Caco-2 (cell line): ENCODE measurements at regions not wholly inside any gene's neighbourhood (a gene's known extent, or its start where the extent isn't known, plus 50 kb on each side); places are given as distances from the start of the nearest gene placed in this dataset.

Experiments
- BruUV-seq: library from RNA; stranded (reverse); fragments of 400-500 nt; replicated peaks from 2 replicates; lab custom pipeline; 2021; lab: Mats Ljungman, UMichigan
- CTCF ChIA-PET: fragments of 300-600 bp; sonication (Branson Sonifier 250); formaldehyde crosslinking; loops from one replicate; lab custom pipeline; 2022; ENCODE audit warnings: antibody characterized with exemption; lab: Charles Lee
- POLR2A ChIA-PET: fragments of 300-600 bp; sonication (Branson Sonifier 250); formaldehyde crosslinking; loops from one replicate; lab custom pipeline; 2022; ENCODE audit warnings: antibody characterized with exemption; lab: Charles Lee
- DNase-seq, 2 experiments: peaks; one replicate each; pipeline versions ENCODE4 v3.0.0 to v3.0.0-alpha.2; 2020 to 2022
- H3K27me3 ChIP-seq: replicated peaks from 2 replicates; pipeline ENCODE4 v1.6.0; 2011; ENCODE audit warnings: low read length; ENCODE audit not compliant: control insufficient read depth, insufficient read depth
- H3K36me3 ChIP-seq: 2 replicates; pipeline ENCODE4 v1.5.1; 2011; ENCODE audit warnings: low read length; ENCODE audit not compliant: control insufficient read depth, insufficient read depth
- H3K4me1 ChIP-seq: fragments of 250-450 bp; sonication (Bioruptor Pico); 2 replicates; pipeline ENCODE4 v1.5.1; 2020; ENCODE audit warnings: mild to moderate bottlenecking
- H3K4me3 ChIP-seq: 2 replicates; pipeline ENCODE4 v1.5.1; 2011; ENCODE audit warnings: low read depth, mild to moderate bottlenecking, control low read depth, low read length
- H3K9me3 ChIP-seq: fragments of 250-450 bp; sonication (Bioruptor Pico); 2 replicates; pipeline ENCODE4 v1.5.1; 2020; ENCODE audit warnings: mild to moderate bottlenecking, moderate library complexity
- H3K27ac Mint-ChIP-seq: one replicate; pipeline ENCODE4 v1.8.0; 2022; ENCODE audit warnings: mixed read lengths; ENCODE audit not compliant: unreplicated experiment
- H3K27me3 Mint-ChIP-seq: one replicate; pipeline ENCODE4 v1.8.0; 2022; ENCODE audit warnings: mixed read lengths; ENCODE audit not compliant: insufficient read depth, unreplicated experiment
- H3K36me3 Mint-ChIP-seq: one replicate; pipeline ENCODE4 v1.8.0; 2022; ENCODE audit warnings: mild to moderate bottlenecking, mixed read lengths; ENCODE audit not compliant: insufficient read depth, unreplicated experiment
- H3K4me1 Mint-ChIP-seq: one replicate; pipeline ENCODE4 v1.8.0; 2022; ENCODE audit warnings: low read depth, mixed read lengths; ENCODE audit not compliant: unreplicated experiment
- H3K4me3 Mint-ChIP-seq: one replicate; pipeline ENCODE4 v1.8.0; 2022; ENCODE audit warnings: mild to moderate bottlenecking, moderate library complexity, mixed read lengths; ENCODE audit not compliant: unreplicated experiment
- H3K9me3 Mint-ChIP-seq: one replicate; pipeline ENCODE4 v1.8.0; 2022; ENCODE audit warnings: mixed read lengths; ENCODE audit not compliant: unreplicated experiment
- intact Hi-C: fragments of 100-400 bp; cut with micrococcal nuclease; formaldehyde crosslinking; loops from one replicate; pipeline ENCODE4 v1.10.0; 2022; ENCODE audit not compliant: unreplicated experiment
- TF ChIP-seq, protein P1 (sequence below), 2 experiments: fragments of 200-600 bp in 1 of 2; IDR thresholded peaks; 1 replicate in 1 of 2; 2 replicates in 1 of 2; pipeline versions ENCODE4 v1.5.1 to v1.8.0; 2011 to 2022; ENCODE audit warnings: antibody characterized with exemption in 1 of 2, control low read depth in 1 of 2, inconsistent platforms in 1 of 2, low read depth in 1 of 2, low read length in 1 of 2, mild to moderate bottlenecking in 1 of 2, moderate library complexity in 1 of 2; ENCODE audit not compliant: insufficient read depth in 1 of 2, severe bottlenecking in 1 of 2, unreplicated experiment in 1 of 2

DNA sequence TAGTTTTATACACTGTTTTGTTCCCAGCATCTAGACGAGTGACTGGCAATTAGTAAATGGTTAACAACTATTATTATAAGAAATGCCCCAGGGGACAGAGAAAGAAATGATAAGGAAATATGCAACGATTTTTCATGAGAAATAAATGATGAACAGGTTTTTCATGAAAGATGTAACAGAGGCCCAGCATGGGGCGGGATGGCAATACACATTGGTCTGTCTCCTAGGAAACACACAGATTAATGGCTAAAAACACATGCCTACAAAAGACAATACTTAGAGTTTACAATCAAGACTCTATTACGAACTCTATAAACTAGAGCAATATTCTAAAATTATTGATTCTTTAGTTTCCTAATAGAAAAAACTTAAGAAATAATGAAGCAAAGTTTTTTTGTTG is 441.5 kb upstream of the CDH9 start:
- no peak overlapping the region for H3K4me3 Mint-ChIP-seq
- intact Hi-C loops: no loop called here
- ChIA-PET CTCF (no interaction called here), POLR2A (no interaction called here)
- no TSS peak for BruUV-seq
- TF ChIP-seq, protein P1, sequence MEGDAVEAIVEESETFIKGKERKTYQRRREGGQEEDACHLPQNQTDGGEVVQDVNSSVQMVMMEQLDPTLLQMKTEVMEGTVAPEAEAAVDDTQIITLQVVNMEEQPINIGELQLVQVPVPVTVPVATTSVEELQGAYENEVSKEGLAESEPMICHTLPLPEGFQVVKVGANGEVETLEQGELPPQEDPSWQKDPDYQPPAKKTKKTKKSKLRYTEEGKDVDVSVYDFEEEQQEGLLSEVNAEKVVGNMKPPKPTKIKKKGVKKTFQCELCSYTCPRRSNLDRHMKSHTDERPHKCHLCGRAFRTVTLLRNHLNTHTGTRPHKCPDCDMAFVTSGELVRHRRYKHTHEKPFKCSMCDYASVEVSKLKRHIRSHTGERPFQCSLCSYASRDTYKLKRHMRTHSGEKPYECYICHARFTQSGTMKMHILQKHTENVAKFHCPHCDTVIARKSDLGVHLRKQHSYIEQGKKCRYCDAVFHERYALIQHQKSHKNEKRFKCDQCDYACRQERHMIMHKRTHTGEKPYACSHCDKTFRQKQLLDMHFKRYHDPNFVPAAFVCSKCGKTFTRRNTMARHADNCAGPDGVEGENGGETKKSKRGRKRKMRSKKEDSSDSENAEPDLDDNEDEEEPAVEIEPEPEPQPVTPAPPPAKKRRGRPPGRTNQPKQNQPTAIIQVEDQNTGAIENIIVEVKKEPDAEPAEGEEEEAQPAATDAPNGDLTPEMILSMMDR (IDR thresholded peaks at IDR 0.05; ENCODE audit: insufficient read depth in 1 of 2, low read depth in 1 of 2, low read length in 1 of 2, severe bottlenecking in 1 of 2, unreplicated experiment in 1 of 2): no peak
- no peaks in the 10 kb centered on the region for H3K36me3 Mint-ChIP-seq
- peaks cover 21% of the 10 kb centered on the region for H3K9me3 Mint-ChIP-seq
- Histone ChIP-seq H3K4me1 (no peaks in the 10 kb centered on the region), H3K4me3 (no peak overlapping the region), H3K36me3 (no peaks in the 10 kb centered on the region), H3K9me3 (0 out of 2 replicates have a peak, but pooled peaks cover 3% of the 10 kb centered on the region), H3K27me3 (no peaks in the 10 kb centered on the region)
- no peaks in the 10 kb centered on the region for H3K4me1 Mint-ChIP-seq
- no peak overlapping the region for H3K27ac Mint-ChIP-seq
- H3K27me3 Mint-ChIP-seq: no peaks in the 10 kb centered on the region
- DNase-seq: no peak

DNA sequence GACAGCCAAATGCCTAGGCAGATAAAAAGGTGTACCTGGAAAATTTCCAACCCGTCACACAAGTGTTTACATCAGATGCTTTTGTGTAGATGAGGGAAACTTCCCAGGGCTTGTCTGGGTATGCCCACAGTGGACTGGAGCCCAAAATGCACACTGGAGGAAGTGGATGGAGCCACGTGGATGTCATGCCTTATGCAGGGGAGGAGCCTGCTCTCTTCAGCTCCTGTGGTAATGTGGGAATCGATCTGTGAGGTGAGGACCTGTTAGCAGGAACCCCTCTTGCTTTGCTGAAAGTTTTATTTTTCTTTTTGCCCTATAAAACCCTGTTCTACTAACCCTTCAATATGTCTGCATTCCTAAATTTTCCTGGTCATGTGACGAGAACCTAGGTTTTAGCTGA is 439.2 kb upstream of the CDH9 start:
- Histone ChIP-seq H3K27me3 (no peaks in the 10 kb centered on the region), H3K9me3 (0 out of 2 replicates have a peak, but pooled peaks cover 3% of the 10 kb centered on the region), H3K36me3 (no peaks in the 10 kb centered on the region), H3K4me3 (no peak overlapping the region), H3K4me1 (no peaks in the 10 kb centered on the region)
- no peaks in the 10 kb centered on the region for H3K27me3 Mint-ChIP-seq
- TF ChIP-seq, protein P1 (IDR thresholded peaks at IDR 0.05; ENCODE audit: insufficient read depth in 1 of 2, low read depth in 1 of 2, low read length in 1 of 2, severe bottlenecking in 1 of 2, unreplicated experiment in 1 of 2): no peak
- no peak overlapping the region for H3K4me3 Mint-ChIP-seq
- ChIA-PET POLR2A (no interaction called here), CTCF (interaction anchor here (0.8 kb wide), 1 partner anchor 452 kb away, joined by 3 read pairs; no protein-coding TSS in a partner anchor)
- intact Hi-C loops: no loop called here
- no peaks in the 10 kb centered on the region for H3K36me3 Mint-ChIP-seq
- no TSS peak for BruUV-seq
- no peak for DNase-seq
- no peak overlapping the region for H3K27ac Mint-ChIP-seq
- H3K9me3 Mint-ChIP-seq: peaks cover 21% of the 10 kb centered on the region
- H3K4me1 Mint-ChIP-seq: no peaks in the 10 kb centered on the region

DNA sequence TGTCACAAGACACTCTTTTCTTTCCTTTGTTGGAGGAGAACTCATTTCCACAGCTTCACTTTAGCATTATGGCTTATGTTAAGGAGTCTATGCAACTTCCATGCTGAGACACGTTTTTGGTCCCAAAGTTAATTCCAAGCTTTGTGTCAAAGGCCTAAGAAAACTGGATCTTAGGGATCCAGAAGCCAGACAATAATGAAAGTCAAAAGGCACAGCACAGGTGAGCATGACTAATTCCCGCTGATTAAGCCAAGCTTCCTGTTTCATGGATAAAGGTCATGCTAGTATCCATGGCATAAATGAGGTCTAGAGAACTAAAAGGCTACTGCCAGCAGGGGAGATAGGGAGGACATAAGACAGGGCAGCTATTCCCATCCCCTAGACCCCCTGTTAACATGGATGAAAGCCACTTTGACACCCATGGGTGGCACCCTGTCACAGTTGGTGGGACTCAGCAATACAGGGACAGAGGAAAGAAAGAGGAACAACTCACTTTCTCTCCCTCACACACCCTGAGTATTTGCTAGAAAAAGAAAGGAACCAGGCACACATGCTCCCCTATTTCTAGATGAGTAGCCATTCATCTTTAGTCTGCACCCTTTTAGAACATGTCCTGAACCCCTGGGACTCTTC is 438.1 kb upstream of the CDH9 start:
- DNase-seq: no peak
- Mint-ChIP-seq H3K4me1 (no peaks in the 10 kb centered on the region), H3K27ac (no peak overlapping the region), H3K27me3 (no peaks in the 10 kb centered on the region), H3K9me3 (peaks cover 21% of the 10 kb centered on the region), H3K36me3 (no peaks in the 10 kb centered on the region), H3K4me3 (no peak overlapping the region)
- TF ChIP-seq, protein P1 (IDR thresholded peaks at IDR 0.05; ENCODE audit: insufficient read depth in 1 of 2, low read depth in 1 of 2, low read length in 1 of 2, severe bottlenecking in 1 of 2, unreplicated experiment in 1 of 2): no peak
- no peaks in the 10 kb centered on the region for H3K27me3 ChIP-seq
- no peak overlapping the region for H3K4me3 ChIP-seq
- H3K9me3 ChIP-seq: 0 out of 2 replicates have a peak, but pooled peaks cover 3% of the 10 kb centered on the region
- no TSS peak for BruUV-seq
- no peaks in the 10 kb centered on the region; the same call in 1 of the 2 replicates for H3K4me1 ChIP-seq
- ChIA-PET POLR2A (no interaction called here), CTCF (no interaction called here)
- H3K36me3 ChIP-seq: no peaks in the 10 kb centered on the region
- intact Hi-C loops: no loop called here
